ENCODE measurements at regions not wholly inside any gene's neighbourhood (a gene's known extent, or its start where the extent isn't known, plus 50 kb on each side); places are given as distances from the start of the nearest gene placed in this dataset.

- no peaks in the 10 kb centered on the region for H3K79me2 ChIP-seq (ENCODE audit: control insufficient read depth, insufficient read depth, low read length)
- no peak overlapping the region for H3K9ac ChIP-seq (ENCODE audit: insufficient read depth, low read length)
- H3K27me3 ChIP-seq (ENCODE audit: control insufficient read depth, insufficient read depth, low read length), result no peaks in the 10 kb centered on the region
- no peaks in the 10 kb centered on the region for H4K20me1 ChIP-seq (ENCODE audit: control insufficient read depth, extremely low read depth, insufficient read depth, low read length)
- no peak overlapping the region for H3K4me2 ChIP-seq (ENCODE audit: extremely low read depth, insufficient read depth, low read length)
- no peak overlapping the region for H2AFZ ChIP-seq (ENCODE audit: low read length)
- peaks cover 3% of the 10 kb centered on the region for H3K4me1 ChIP-seq (ENCODE audit: control insufficient read depth, extremely low read depth, insufficient read depth, low read length)
- H3K9me3 ChIP-seq (ENCODE audit: control insufficient read depth, insufficient read depth, low read depth, low read length), result no peaks in the 10 kb centered on the region
- no peak for DNase-seq (ENCODE audit: low read depth in 2 of 2)
- no peak overlapping the region for H3K4me3 ChIP-seq (replicated peaks in 1 of 4; ENCODE audit: control extremely low read depth in 1 of 4, insufficient read depth in 1 of 4, low read depth in 3 of 4, low read length in 4 of 4)
- no peak overlapping the region for H3K27ac ChIP-seq (ENCODE audit: insufficient read depth, low read length)
- TF ChIP-seq CTCF (conservative IDR thresholded peaks at IDR 0.05 in 1 of 2, IDR thresholded peaks at IDR 0.05 in 1 of 2; ENCODE audit: low read depth in 1 of 2, low read length in 2 of 2) (no peak), EZH2 (IDR thresholded peaks at IDR 0.05; ENCODE audit: low read length, missing control alignments) (no peak)
- no peaks in the 10 kb centered on the region for H3K36me3 ChIP-seq (ENCODE audit: control insufficient read depth, insufficient read depth, low read length)
These were observed 122.1 kb upstream of the PHACTR1 start for GRCh38 chr6:12594530-12594893.

GRCh38 chr6:12595161-12595811 is 121.3 kb upstream of the PHACTR1 start:
- H3K4me3 ChIP-seq (replicated peaks in 1 of 4; ENCODE audit: control extremely low read depth in 1 of 4, insufficient read depth in 1 of 4, low read depth in 3 of 4, low read length in 4 of 4), result no peak overlapping the region
- no peak for TF ChIP-seq EZH2 (IDR thresholded peaks at IDR 0.05; ENCODE audit: low read length, missing control alignments)
- no peak for TF ChIP-seq CTCF (conservative IDR thresholded peaks at IDR 0.05 in 1 of 2, IDR thresholded peaks at IDR 0.05 in 1 of 2; ENCODE audit: low read depth in 1 of 2, low read length in 2 of 2)
- no peak overlapping the region for H3K4me2 ChIP-seq (ENCODE audit: extremely low read depth, insufficient read depth, low read length)
- H3K79me2 ChIP-seq (ENCODE audit: control insufficient read depth, insufficient read depth, low read length), result no peaks in the 10 kb centered on the region
- H3K4me1 ChIP-seq (ENCODE audit: control insufficient read depth, extremely low read depth, insufficient read depth, low read length), result peaks cover 3% of the 10 kb centered on the region
- H3K9ac ChIP-seq (ENCODE audit: insufficient read depth, low read length), result no peak overlapping the region
- H4K20me1 ChIP-seq (ENCODE audit: control insufficient read depth, extremely low read depth, insufficient read depth, low read length), result no peaks in the 10 kb centered on the region
- DNase-seq (ENCODE audit: low read depth in 2 of 2), result peak in 1 of 2 donors; percentile 76
- no peaks in the 10 kb centered on the region for H3K27me3 ChIP-seq (ENCODE audit: control insufficient read depth, insufficient read depth, low read length)
- no peaks in the 10 kb centered on the region for H3K9me3 ChIP-seq (ENCODE audit: control insufficient read depth, insufficient read depth, low read depth, low read length)
- no peaks in the 10 kb centered on the region for H3K36me3 ChIP-seq (ENCODE audit: control insufficient read depth, insufficient read depth, low read length)
- H3K27ac ChIP-seq (ENCODE audit: insufficient read depth, low read length), result no peak overlapping the region
- no peak overlapping the region for H2AFZ ChIP-seq (ENCODE audit: low read length)

- Histone ChIP-seq H3K27ac (ENCODE audit: insufficient read depth, low read length) (no peak overlapping the region), H3K36me3 (ENCODE audit: control insufficient read depth, insufficient read depth, low read length) (no peaks in the 10 kb centered on the region), H3K4me2 (ENCODE audit: extremely low read depth, insufficient read depth, low read length) (no peak overlapping the region), H3K79me2 (ENCODE audit: control insufficient read depth, insufficient read depth, low read length) (no peaks in the 10 kb centered on the region), H3K9ac (ENCODE audit: insufficient read depth, low read length) (no peak overlapping the region), H2AFZ (ENCODE audit: low read length) (no peak overlapping the region), H3K9me3 (ENCODE audit: control insufficient read depth, insufficient read depth, low read depth, low read length) (no peaks in the 10 kb centered on the region), H3K4me3 (replicated peaks in 1 of 4; ENCODE audit: control extremely low read depth in 1 of 4, insufficient read depth in 1 of 4, low read depth in 3 of 4, low read length in 4 of 4) (no peak overlapping the region), H3K27me3 (ENCODE audit: control insufficient read depth, insufficient read depth, low read length) (no peaks in the 10 kb centered on the region), H3K4me1 (ENCODE audit: control insufficient read depth, extremely low read depth, insufficient read depth, low read length) (peaks cover 3% of the 10 kb centered on the region), H4K20me1 (ENCODE audit: control insufficient read depth, extremely low read depth, insufficient read depth, low read length) (no peaks in the 10 kb centered on the region)
- no peak for DNase-seq (ENCODE audit: low read depth in 2 of 2)
- TF ChIP-seq CTCF (conservative IDR thresholded peaks at IDR 0.05 in 1 of 2, IDR thresholded peaks at IDR 0.05 in 1 of 2; ENCODE audit: low read depth in 1 of 2, low read length in 2 of 2), result no peak
- TF ChIP-seq EZH2 (IDR thresholded peaks at IDR 0.05; ENCODE audit: low read length, missing control alignments), result no peak
These were observed 119.8 kb upstream of the PHACTR1 start for GRCh38 chr6:12596731-12597130.

Data from fibroblast of lung (primary cell).